Keratinocyte (primary cell): ENCODE measurements at regions not wholly inside any gene's neighbourhood (a gene's known extent, or its start where the extent isn't known, plus 50 kb on each side); places are given as distances from the start of the nearest gene placed in this dataset.

Source experiments
- DNase-seq: peaks from one replicate; pipeline ENCODE4 v3.0.0-alpha.2; 2011; ENCODE audit warnings: low read depth, missing footprints, low spot score
- FAIRE-seq: peaks from 2 replicates; lab custom pipeline; 2011; peaks lifted over from hg19 to GRCh38; lab: Jason Lieb, UNC
- H2AFZ ChIP-seq: 2 replicates; pipeline ENCODE4 v1.6.0; 2012; ENCODE audit warnings: low read length, control low read depth, inconsistent platforms; ENCODE audit not compliant: control insufficient read depth
- H3K27ac ChIP-seq: 2 replicates; pipeline ENCODE4 v1.5.1; 2011; ENCODE audit warnings: low read length; ENCODE audit not compliant: control insufficient read depth, insufficient read depth
- H3K27me3 ChIP-seq: 3 replicates; pipeline ENCODE4 v1.6.0; 2011; ENCODE audit warnings: low read length; ENCODE audit not compliant: control insufficient read depth, insufficient read depth; ENCODE audit errors: extremely low read depth
- H3K36me3 ChIP-seq, 2 experiments: 2 replicates in 1 of 2; 3 replicates in 1 of 2; pipeline ENCODE4 v1.5.1; 2011; ENCODE audit warnings: low read length in 2 of 2, mild to moderate bottlenecking in 1 of 2; ENCODE audit not compliant: control insufficient read depth in 2 of 2, insufficient read depth in 2 of 2; ENCODE audit errors: extremely low read depth in 1 of 2
- H3K4me1 ChIP-seq: 3 replicates; pipeline ENCODE4 v1.5.1; 2011; ENCODE audit warnings: low read length; ENCODE audit not compliant: control insufficient read depth, insufficient read depth; ENCODE audit errors: extremely low read depth
- H3K4me2 ChIP-seq: 3 replicates; pipeline ENCODE4 v1.6.0; 2011; ENCODE audit warnings: low read depth, low read length; ENCODE audit not compliant: control insufficient read depth, insufficient read depth; ENCODE audit errors: extremely low read depth
- H3K4me3 ChIP-seq, 3 experiments: fragments of 200-600 bp in 1 of 3; sonication (generic) in 1 of 3; 2 replicates in 2 of 3; 3 replicates in 1 of 3; pipeline ENCODE4 v1.5.1; 2011 to 2016; ENCODE audit warnings: low read length in 3 of 3, mild to moderate bottlenecking in 3 of 3, control low read depth in 2 of 3, inconsistent platforms in 1 of 3, low read depth in 1 of 3, mixed read lengths in 1 of 3, mixed run types in 1 of 3, moderate library complexity in 1 of 3; ENCODE audit not compliant: control insufficient read depth in 2 of 3, insufficient read depth in 2 of 3; ENCODE audit errors: extremely low read depth in 1 of 3
- H3K79me2 ChIP-seq: 2 replicates; pipeline ENCODE4 v1.6.0; 2012; ENCODE audit warnings: low read length; ENCODE audit not compliant: control insufficient read depth, insufficient read depth
- H3K9ac ChIP-seq: 3 replicates; pipeline ENCODE4 v1.6.0; 2011; ENCODE audit warnings: low read length; ENCODE audit not compliant: control insufficient read depth, insufficient read depth; ENCODE audit errors: extremely low read depth
- H3K9me1 ChIP-seq: 3 replicates; pipeline ENCODE4 v1.6.0; 2011; ENCODE audit warnings: low read length; ENCODE audit not compliant: control insufficient read depth, insufficient read depth; ENCODE audit errors: extremely low read depth
- H3K9me3 ChIP-seq: 2 replicates; pipeline ENCODE4 v1.5.1; 2012; ENCODE audit warnings: low read depth, low read length; ENCODE audit not compliant: control insufficient read depth
- H4K20me1 ChIP-seq: 3 replicates; pipeline ENCODE4 v1.6.0; 2011; ENCODE audit warnings: low read length; ENCODE audit not compliant: control insufficient read depth, insufficient read depth; ENCODE audit errors: extremely low read depth
- CTCF ChIP-seq, 3 experiments: IDR thresholded peaks in 1 of 3; conservative IDR thresholded peaks in 1 of 3; optimal IDR thresholded peaks in 1 of 3; 2 replicates in 2 of 3; 3 replicates in 1 of 3; pipeline versions ENCODE3 to v1.5.1; 2011; ENCODE audit warnings: low read length in 3 of 3, mild to moderate bottlenecking in 3 of 3, moderate library complexity in 2 of 3, control low read depth in 1 of 3, inconsistent platforms in 1 of 3; ENCODE audit not compliant: insufficient read depth in 2 of 3; ENCODE audit errors: extremely low read depth in 1 of 3
- EZH2 ChIP-seq: IDR thresholded peaks from one replicate; pipeline ENCODE4 v1.6.1; 2012; ENCODE audit warnings: inconsistent platforms, mild to moderate bottlenecking, low read length, moderate library complexity
- dilution Hi-C: fragments of 300-500 bp; cut with MboI; formaldehyde crosslinking; loops from one replicate; pipeline ENCODE4 v1.7.0; 2020; ENCODE audit warnings: low sequenced_read_pairs; ENCODE audit not compliant: extremely low pct_ligation_motif_present

DNA sequence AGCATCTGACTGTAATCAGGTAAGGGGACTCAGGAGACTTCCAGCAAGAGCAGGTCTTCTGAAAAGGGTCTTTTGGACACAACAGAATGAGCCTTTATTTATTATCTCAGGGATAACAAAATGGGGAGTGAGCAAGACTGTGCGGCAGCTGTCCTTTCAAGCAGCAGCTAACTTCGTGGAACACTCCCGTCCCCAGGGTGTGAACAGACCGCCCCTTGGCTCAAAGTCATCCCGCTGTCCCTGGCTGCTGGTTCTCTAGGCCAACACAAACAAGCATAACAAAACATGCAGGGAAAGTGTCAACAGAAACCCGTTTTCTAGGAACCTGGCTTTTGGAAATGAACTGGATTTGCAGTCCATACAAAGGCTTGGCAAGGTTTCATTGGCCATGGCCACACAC, 787.9 kb upstream of the FANCL start:
- Histone ChIP-seq H3K27me3 (no peaks in the 10 kb centered on the region), H4K20me1 (no peaks in the 10 kb centered on the region), H3K9ac (no peak overlapping the region), H3K79me2 (no peaks in the 10 kb centered on the region), H3K36me3 (no peaks in the 10 kb centered on the region), H2AFZ (no peak overlapping the region), H3K4me2 (no peak overlapping the region), H3K9me1 (no peaks in the 10 kb centered on the region), H3K4me3 (no peak overlapping the region), H3K27ac (no peak overlapping the region), H3K4me1 (no peaks in the 10 kb centered on the region), H3K9me3 (no peaks in the 10 kb centered on the region)
- TF ChIP-seq CTCF (optimal IDR thresholded peaks at IDR 0.05 in 1 of 3, IDR thresholded peaks at IDR 0.05 in 1 of 3, conservative IDR thresholded peaks at IDR 0.05 in 1 of 3; ENCODE audit: extremely low read depth in 1 of 3, insufficient read depth in 2 of 3, low read length in 3 of 3) (no peak), EZH2 (no peak)
- FAIRE-seq = no peak
- no peak for DNase-seq
- dilution Hi-C loops = no loop called here

DNA sequence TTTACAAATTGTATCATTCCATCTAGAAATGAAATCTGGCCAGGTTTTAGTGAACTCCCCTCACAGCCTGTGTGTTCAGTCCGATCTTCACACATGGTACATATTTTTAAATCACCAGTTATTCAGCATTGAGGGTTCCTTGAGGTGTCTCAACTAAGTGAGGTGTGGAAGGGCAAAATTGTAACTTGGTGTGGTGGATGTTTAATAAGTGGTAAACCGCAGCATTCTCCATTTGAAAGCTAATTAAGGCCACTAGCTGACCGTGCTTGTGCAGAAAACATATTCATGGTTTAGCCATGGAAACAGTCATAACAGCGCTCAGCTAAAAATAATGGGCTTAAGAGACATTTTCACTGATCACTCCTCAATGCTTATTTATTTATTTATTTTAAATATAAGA, 786.2 kb upstream of the FANCL start:
- Histone ChIP-seq H3K9ac (no peak overlapping the region), H3K9me3 (no peaks in the 10 kb centered on the region), H3K9me1 (no peaks in the 10 kb centered on the region), H2AFZ (no peak overlapping the region), H3K79me2 (no peaks in the 10 kb centered on the region), H3K27me3 (no peaks in the 10 kb centered on the region), H3K4me1 (no peaks in the 10 kb centered on the region), H3K4me3 (no peak overlapping the region), H4K20me1 (no peaks in the 10 kb centered on the region), H3K36me3 (no peaks in the 10 kb centered on the region), H3K4me2 (no peak overlapping the region), H3K27ac (no peak overlapping the region)
- no peak for DNase-seq
- no peak for FAIRE-seq
- dilution Hi-C loops = no loop called here
- TF ChIP-seq EZH2 = no peak

DNA sequence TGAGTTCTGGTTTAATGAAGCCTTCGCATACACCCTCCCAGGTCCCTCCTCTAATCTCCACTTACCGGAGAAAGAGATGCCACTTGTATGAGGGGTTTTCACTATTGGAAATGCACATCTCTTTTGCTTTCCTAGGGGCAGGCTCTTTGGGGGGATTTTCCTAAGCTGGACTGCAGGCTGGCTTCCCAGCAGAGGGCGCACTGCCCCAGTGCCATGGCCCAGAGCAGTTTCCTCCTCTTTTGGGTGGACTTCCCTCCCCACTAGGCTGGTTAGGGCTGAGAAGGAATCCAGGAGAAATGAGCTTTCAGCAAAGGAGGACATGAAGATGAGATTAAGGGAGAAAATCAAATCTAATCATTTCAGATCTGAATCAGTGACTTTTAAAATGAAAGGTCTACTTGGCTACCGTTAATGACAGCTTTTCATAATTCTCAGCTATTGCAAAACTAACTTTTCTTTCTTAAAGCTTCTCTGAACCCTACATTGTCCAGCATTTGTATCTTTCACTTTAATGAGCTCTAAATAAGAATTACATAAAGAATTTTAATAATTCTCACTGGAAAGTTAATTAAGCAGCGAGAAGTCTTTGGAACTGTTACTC, 784.1 kb upstream of the FANCL start:
- DNase-seq = no peak
- no peak overlapping the region for H3K9ac ChIP-seq
- dilution Hi-C loops = no loop called here

More for the DNA sequence above, 784.1 kb upstream of the FANCL start:
- Histone ChIP-seq H3K79me2 (no peaks in the 10 kb centered on the region), H2AFZ (no peak overlapping the region), H3K27ac (no peak overlapping the region), H3K4me1 (no peaks in the 10 kb centered on the region), H3K9me3 (no peaks in the 10 kb centered on the region), H4K20me1 (no peaks in the 10 kb centered on the region), H3K4me2 (no peak overlapping the region), H3K36me3 (no peaks in the 10 kb centered on the region), H3K27me3 (no peaks in the 10 kb centered on the region), H3K4me3 (no peak overlapping the region), H3K9me1 (no peaks in the 10 kb centered on the region)
- no peak for FAIRE-seq
- TF ChIP-seq EZH2 = no peak
- peak; percentile 71 to 85 (median 80) for TF ChIP-seq CTCF (optimal IDR thresholded peaks at IDR 0.05 in 1 of 3, IDR thresholded peaks at IDR 0.05 in 1 of 3, conservative IDR thresholded peaks at IDR 0.05 in 1 of 3; ENCODE audit: extremely low read depth in 1 of 3, insufficient read depth in 2 of 3, low read length in 3 of 3)
